Loucy (cell line): ENCODE measurements at regions not wholly inside any gene's neighbourhood (a gene's known extent, or its start where the extent isn't known, plus 50 kb on each side); places are given as distances from the start of the nearest gene placed in this dataset.

ENCODE experiments used
- H2AFZ ChIP-seq: fragments of 200-600 bp; sonication (generic); 2 replicates; pipeline ENCODE4 v1.6.0; 2016; ENCODE audit warnings: antibody characterized with exemption, mild to moderate bottlenecking, low read length, moderate library complexity
- H3F3A ChIP-seq: fragments of 200-600 bp; 2 replicates; pipeline ENCODE4 v1.6.0; 2016; ENCODE audit warnings: antibody characterized with exemption, low read depth, mild to moderate bottlenecking
- H3K27me3 ChIP-seq: fragments of 200-600 bp; sonication (generic); 2 replicates; pipeline ENCODE4 v1.6.1; 2014; ENCODE audit warnings: low read length, mild to moderate bottlenecking; ENCODE audit not compliant: insufficient read depth, poor library complexity, severe bottlenecking
- H3K36me3 ChIP-seq: fragments of 200-600 bp; sonication (generic); 2 replicates; pipeline ENCODE4 v1.6.1; 2016; ENCODE audit warnings: low read length; ENCODE audit not compliant: insufficient read depth
- H3K4me1 ChIP-seq: fragments of 200-600 bp; sonication (generic); 2 replicates; pipeline ENCODE4 v1.5.1; 2014; ENCODE audit warnings: low read length, mild to moderate bottlenecking; ENCODE audit not compliant: insufficient read depth, poor library complexity, severe bottlenecking
- H3K4me2 ChIP-seq: fragments of 200-600 bp; sonication (generic); 2 replicates; pipeline ENCODE4 v1.6.0; 2014; ENCODE audit warnings: antibody characterized with exemption, low read length, low read depth, mild to moderate bottlenecking; ENCODE audit not compliant: poor library complexity, severe bottlenecking
- H3K4me3 ChIP-seq: fragments of 200-600 bp; sonication (generic); 2 replicates; pipeline ENCODE4 v1.5.1; 2014; ENCODE audit warnings: low read length, mild to moderate bottlenecking, mixed read lengths; ENCODE audit not compliant: poor library complexity, severe bottlenecking
- H3K79me2 ChIP-seq: fragments of 200-600 bp; sonication (generic); 2 replicates; pipeline ENCODE4 v1.6.1; 2014; ENCODE audit warnings: low read length; ENCODE audit not compliant: insufficient read depth
- H3K9ac ChIP-seq: fragments of 200-600 bp; sonication (generic); 2 replicates; pipeline ENCODE4 v1.6.0; 2014; ENCODE audit warnings: mild to moderate bottlenecking, low read depth, low read length, moderate library complexity; ENCODE audit not compliant: poor library complexity, severe bottlenecking
- H3K9me2 ChIP-seq: fragments of 200-600 bp; sonication (generic); replicated peaks from 2 replicates; pipeline ENCODE4 v1.6.1; 2016; ENCODE audit warnings: low read depth, low read length, mixed read lengths
- H3K9me3 ChIP-seq: fragments of 200-600 bp; sonication (generic); 2 replicates; pipeline ENCODE4 v1.6.1; 2014; ENCODE audit warnings: mild to moderate bottlenecking, antibody characterized with exemption, low read length, low read depth; ENCODE audit not compliant: insufficient read depth
- H4K20me1 ChIP-seq: fragments of 200-600 bp; sonication (generic); 2 replicates; pipeline ENCODE4 v1.6.0; 2014; ENCODE audit warnings: antibody characterized with exemption, low read length, mild to moderate bottlenecking; ENCODE audit not compliant: insufficient read depth, poor library complexity, severe bottlenecking
- CTCF ChIP-seq: fragments of 200-600 bp; sonication (generic); conservative IDR thresholded peaks from 2 replicates; pipeline ENCODE4 v1.5.1; 2014; ENCODE audit warnings: mild to moderate bottlenecking, antibody characterized with exemption, low read length
- EZH2phosphoT487 ChIP-seq: fragments of 200-600 bp; IDR thresholded peaks from 2 replicates; pipeline ENCODE4 v1.6.1; 2018; ENCODE audit warnings: antibody characterized with exemption, mild to moderate bottlenecking, moderate library complexity, borderline replicate concordance

GRCh38 chr18:76579301-76579695, 84.3 kb upstream of the ZNF516 start:
- H3K9me3 ChIP-seq = no peaks in the 10 kb centered on the region

GRCh38 chr18:76578571-76579300, 83.7 kb upstream of the ZNF516 start:
- no peaks in the 10 kb centered on the region for H3K27me3 ChIP-seq
- TF ChIP-seq EZH2phosphoT487 = no peak
- no peak for TF ChIP-seq CTCF
- H3K9ac ChIP-seq = no peak overlapping the region
- H3F3A ChIP-seq = no peaks in the 10 kb centered on the region
- no peaks in the 10 kb centered on the region for H3K36me3 ChIP-seq
- no peaks in the 10 kb centered on the region for H3K79me2 ChIP-seq
- H3K4me1 ChIP-seq = no peaks in the 10 kb centered on the region
- H4K20me1 ChIP-seq = no peaks in the 10 kb centered on the region
- H3K4me2 ChIP-seq = no peak overlapping the region
- no peaks in the 10 kb centered on the region for H3K9me2 ChIP-seq
- no peak overlapping the region for H2AFZ ChIP-seq
- no peaks in the 10 kb centered on the region for H3K9me3 ChIP-seq
- H3K4me3 ChIP-seq = no peak overlapping the region

More at GRCh38 chr18:76579301-76579695, 84.3 kb upstream of the ZNF516 start:
- no peak overlapping the region for H3K4me3 ChIP-seq
- no peaks in the 10 kb centered on the region for H3K79me2 ChIP-seq
- no peaks in the 10 kb centered on the region for H3K9me2 ChIP-seq
- no peak overlapping the region for H3K9ac ChIP-seq
- no peaks in the 10 kb centered on the region for H3F3A ChIP-seq
- no peak overlapping the region for H3K4me2 ChIP-seq
- H4K20me1 ChIP-seq = no peaks in the 10 kb centered on the region
- H3K36me3 ChIP-seq = no peaks in the 10 kb centered on the region
- H3K4me1 ChIP-seq = no peaks in the 10 kb centered on the region
- no peak for TF ChIP-seq EZH2phosphoT487
- no peaks in the 10 kb centered on the region for H3K27me3 ChIP-seq
- H2AFZ ChIP-seq = no peak overlapping the region

- H3K27me3 ChIP-seq = no peaks in the 10 kb centered on the region
- H3K79me2 ChIP-seq = no peaks in the 10 kb centered on the region
- no peak overlapping the region for H3K4me2 ChIP-seq
- no peaks in the 10 kb centered on the region for H4K20me1 ChIP-seq
- H3K9ac ChIP-seq = no peak overlapping the region
- no peak for TF ChIP-seq CTCF
- TF ChIP-seq EZH2phosphoT487 = no peak
- H3F3A ChIP-seq = no peaks in the 10 kb centered on the region
- H2AFZ ChIP-seq = no peak overlapping the region
- no peaks in the 10 kb centered on the region for H3K9me3 ChIP-seq
- no peaks in the 10 kb centered on the region for H3K36me3 ChIP-seq
- H3K4me1 ChIP-seq = no peaks in the 10 kb centered on the region
- no peaks in the 10 kb centered on the region for H3K9me2 ChIP-seq
- H3K4me3 ChIP-seq = no peak overlapping the region
Measured at GRCh38 chr18:76573325-76574025, 78.4 kb upstream of the ZNF516 start.
